Colonic mucosa (tissue), 4 donors: ENCODE measurements at regions not wholly inside any gene's neighbourhood (a gene's known extent, or its start where the extent isn't known, plus 50 kb on each side); places are given as distances from the start of the nearest gene placed in this dataset.

ENCODE experiments used
- DNase-seq: peaks from one replicate; pipeline ENCODE4 v3.0.0-alpha.2; 2020
- H3K27ac ChIP-seq: fragments of 200-600 bp; one replicate; pipeline ENCODE4 v1.8.0; 2021
- H3K27me3 ChIP-seq: fragments of 200-600 bp; one replicate; pipeline ENCODE4 v1.8.0; 2021
- H3K36me3 ChIP-seq: fragments of 200-600 bp; one replicate; pipeline ENCODE4 v1.8.0; 2021
- H3K4me1 ChIP-seq: fragments of 200-600 bp; one replicate; pipeline ENCODE4 v1.8.0; 2021; ENCODE audit warnings: mild to moderate bottlenecking
- H3K4me3 ChIP-seq: fragments of 200-600 bp; one replicate; pipeline ENCODE4 v1.8.0; 2021
- H3K9ac ChIP-seq, 2 donors: one replicate each; pipeline ENCODE4 v1.7.0; 2013; ENCODE audit warnings: control low read depth in 2 of 2, low read depth in 2 of 2, low read length in 2 of 2
- H3K9me3 ChIP-seq: fragments of 200-600 bp; one replicate; pipeline ENCODE4 v1.8.0; 2021
- intact Hi-C: fragments of 100-400 bp; cut with DNase I; formaldehyde crosslinking; loops from one replicate; pipeline ENCODE4 v1.14.1; 2022
- TF ChIP-seq, protein P1 (sequence below): fragments of 200-600 bp; IDR thresholded peaks from one replicate; pipeline ENCODE4 v1.8.0; 2022; ENCODE audit warnings: antibody characterized with exemption, mild to moderate bottlenecking
- donor health status: healthy.
- donor health status: DM: no; HTN: no; CAD: no.
- donor health status: DM: no; HTN: no; CAD: no.

DNA sequence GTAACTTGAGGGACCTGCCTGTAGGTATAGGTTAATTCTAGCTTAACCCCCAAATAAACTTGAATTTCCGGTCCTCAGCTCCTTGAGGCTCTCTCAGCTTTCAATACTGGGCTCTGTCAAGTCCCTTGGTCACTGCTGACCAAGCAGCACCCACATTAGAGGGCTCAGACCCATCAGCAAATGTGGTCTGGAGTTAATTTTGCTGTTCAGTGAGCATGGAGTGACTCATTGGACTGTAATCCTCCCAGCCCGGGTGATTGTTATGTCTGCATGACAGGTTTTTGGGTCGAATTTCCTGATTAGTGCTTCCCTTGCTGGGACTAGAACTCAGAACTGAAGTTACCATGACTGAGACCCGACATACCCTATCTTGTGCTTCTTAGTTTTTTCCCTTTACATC is 130.6 kb downstream of the URB2 start:
- H3K27ac ChIP-seq: no peak overlapping the region
- H3K27me3 ChIP-seq: no peaks in the 10 kb centered on the region
- TF ChIP-seq, protein P1, sequence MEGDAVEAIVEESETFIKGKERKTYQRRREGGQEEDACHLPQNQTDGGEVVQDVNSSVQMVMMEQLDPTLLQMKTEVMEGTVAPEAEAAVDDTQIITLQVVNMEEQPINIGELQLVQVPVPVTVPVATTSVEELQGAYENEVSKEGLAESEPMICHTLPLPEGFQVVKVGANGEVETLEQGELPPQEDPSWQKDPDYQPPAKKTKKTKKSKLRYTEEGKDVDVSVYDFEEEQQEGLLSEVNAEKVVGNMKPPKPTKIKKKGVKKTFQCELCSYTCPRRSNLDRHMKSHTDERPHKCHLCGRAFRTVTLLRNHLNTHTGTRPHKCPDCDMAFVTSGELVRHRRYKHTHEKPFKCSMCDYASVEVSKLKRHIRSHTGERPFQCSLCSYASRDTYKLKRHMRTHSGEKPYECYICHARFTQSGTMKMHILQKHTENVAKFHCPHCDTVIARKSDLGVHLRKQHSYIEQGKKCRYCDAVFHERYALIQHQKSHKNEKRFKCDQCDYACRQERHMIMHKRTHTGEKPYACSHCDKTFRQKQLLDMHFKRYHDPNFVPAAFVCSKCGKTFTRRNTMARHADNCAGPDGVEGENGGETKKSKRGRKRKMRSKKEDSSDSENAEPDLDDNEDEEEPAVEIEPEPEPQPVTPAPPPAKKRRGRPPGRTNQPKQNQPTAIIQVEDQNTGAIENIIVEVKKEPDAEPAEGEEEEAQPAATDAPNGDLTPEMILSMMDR: no peak
- intact Hi-C loops: no loop called here
- H3K9me3 ChIP-seq: no peaks in the 10 kb centered on the region
- H3K36me3 ChIP-seq: no peaks in the 10 kb centered on the region
- no peak for DNase-seq
- no peak overlapping the region for H3K9ac ChIP-seq
- no peak overlapping the region for H3K4me3 ChIP-seq
- H3K4me1 ChIP-seq: no peaks in the 10 kb centered on the region

DNA sequence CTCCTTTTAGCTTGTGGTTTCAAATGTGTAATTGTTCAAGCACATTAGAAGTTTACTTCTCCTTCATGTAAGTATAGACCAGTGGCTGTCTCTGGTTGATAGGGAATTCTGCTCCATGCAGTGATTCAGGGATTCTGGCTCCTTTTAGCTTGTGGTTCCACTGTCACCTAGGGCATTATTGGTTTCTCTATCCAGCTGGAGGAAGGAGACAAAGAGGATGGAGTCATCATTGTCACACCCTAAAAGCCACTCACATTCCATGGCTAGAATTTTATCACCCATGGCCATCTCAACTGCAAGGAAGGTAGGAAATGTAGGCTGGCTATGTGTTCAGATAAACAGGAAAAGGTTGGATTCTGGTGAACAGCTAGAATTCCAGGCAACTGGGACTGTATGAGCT is 131.2 kb downstream of the URB2 start:
- Histone ChIP-seq H3K36me3 (no peaks in the 10 kb centered on the region), H3K27ac (no peak overlapping the region), H3K9me3 (no peaks in the 10 kb centered on the region), H3K4me1 (no peaks in the 10 kb centered on the region), H3K4me3 (no peak overlapping the region), H3K27me3 (no peaks in the 10 kb centered on the region), H3K9ac (no peak overlapping the region)
- intact Hi-C loops: no loop called here
- no peak for DNase-seq
- TF ChIP-seq, protein P1: no peak

DNA sequence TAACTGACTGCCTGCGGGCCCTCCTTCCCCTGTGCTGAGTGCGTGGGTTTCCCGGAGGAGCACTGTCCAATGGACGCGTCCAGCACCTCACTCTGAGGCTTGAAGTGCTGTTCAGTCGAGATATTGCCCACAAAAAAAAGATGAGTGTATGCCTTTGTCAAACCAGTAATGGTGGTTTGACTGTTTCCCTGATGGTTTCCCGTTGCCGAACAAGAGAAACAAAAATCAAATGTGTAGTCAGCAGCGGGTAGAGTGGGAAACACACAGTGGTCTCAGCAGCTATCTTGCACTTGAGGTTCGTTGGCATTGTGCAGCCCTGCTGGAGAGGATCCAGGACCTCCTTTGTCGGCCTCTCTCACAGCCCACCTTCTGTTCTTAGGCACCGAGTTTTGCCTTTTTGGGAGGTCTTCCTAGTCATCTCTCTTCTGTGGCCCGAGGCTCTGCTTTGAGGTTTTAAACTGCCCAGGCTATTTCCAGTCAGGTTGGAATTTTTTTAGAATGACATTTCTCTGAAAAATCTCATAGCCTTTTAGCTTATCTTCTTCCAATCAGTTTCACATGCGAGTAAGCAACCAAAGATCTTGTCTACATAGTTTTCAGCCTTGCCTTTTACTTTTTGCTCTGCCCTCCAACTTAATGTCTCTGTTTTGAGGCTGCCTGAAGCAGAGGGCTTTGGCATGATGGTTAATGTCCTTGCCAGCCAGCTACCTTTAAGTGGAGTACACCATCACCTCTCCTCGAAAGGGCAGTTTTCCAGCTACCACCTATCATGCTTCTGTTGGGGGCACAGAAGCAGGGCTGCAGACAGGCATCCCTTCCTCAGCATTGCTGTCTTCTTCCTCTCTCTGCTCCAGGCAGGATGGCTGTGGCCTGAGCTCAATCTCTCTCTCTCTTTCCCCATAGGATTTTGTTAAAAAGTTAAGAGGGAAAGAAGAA is 132.3 kb downstream of the URB2 start:
- Histone ChIP-seq H3K4me3 (no peak overlapping the region), H3K27me3 (no peaks in the 10 kb centered on the region), H3K4me1 (no peaks in the 10 kb centered on the region), H3K9ac (no peak overlapping the region), H3K27ac (no peak overlapping the region), H3K9me3 (no peaks in the 10 kb centered on the region), H3K36me3 (no peaks in the 10 kb centered on the region)
- TF ChIP-seq, protein P1: no peak
- DNase-seq: no peak
- intact Hi-C loops: no loop called here

DNA sequence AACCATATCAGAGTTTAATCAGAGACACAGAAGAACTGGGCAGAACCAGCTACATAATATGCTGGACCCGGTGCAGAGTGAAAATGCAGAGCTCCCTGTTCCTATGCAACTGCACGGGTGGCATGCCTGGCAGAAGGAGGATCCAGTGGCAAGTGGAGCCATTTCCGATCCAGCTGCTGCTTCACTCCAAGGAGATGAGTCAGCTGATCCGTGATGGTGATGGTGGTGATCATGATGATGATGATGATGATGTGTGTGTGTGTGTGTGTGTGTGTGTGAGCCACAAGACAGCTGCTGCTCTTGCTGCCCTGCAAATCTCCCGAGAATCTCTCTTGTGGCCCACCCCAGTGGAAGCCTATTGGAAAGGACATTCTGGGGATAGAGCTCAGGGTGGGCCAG is 133.0 kb downstream of the URB2 start:
- no peak overlapping the region for H3K9ac ChIP-seq
- H3K4me3 ChIP-seq: no peak overlapping the region
- no peak overlapping the region for H3K27ac ChIP-seq
- intact Hi-C loops: no loop called here
- DNase-seq: no peak
- no peaks in the 10 kb centered on the region for H3K36me3 ChIP-seq
- no peaks in the 10 kb centered on the region for H3K9me3 ChIP-seq
- H3K4me1 ChIP-seq: no peaks in the 10 kb centered on the region
- TF ChIP-seq, protein P1: no peak
- no peaks in the 10 kb centered on the region for H3K27me3 ChIP-seq

DNA sequence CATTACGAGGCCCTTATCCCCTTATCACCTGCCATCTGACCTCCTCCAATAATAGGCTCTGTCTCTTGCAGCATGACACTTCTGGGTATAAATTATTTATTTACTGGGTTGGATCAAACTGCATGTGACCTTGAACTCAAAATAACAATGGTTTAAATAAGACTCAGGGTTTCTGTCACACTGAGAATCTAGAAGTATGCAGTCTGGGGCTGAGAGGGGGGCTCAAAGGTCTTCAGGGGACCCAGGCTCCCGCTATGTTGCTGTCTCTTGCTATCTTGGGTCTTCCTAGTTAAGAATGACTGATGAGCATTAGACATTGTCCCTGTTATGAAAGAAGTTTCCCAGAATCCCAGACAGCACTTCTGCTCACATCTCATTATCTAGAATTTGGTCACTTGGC is 133.5 kb downstream of the URB2 start:
- Histone ChIP-seq H3K9ac (no peak overlapping the region), H3K4me3 (no peak overlapping the region), H3K9me3 (no peaks in the 10 kb centered on the region), H3K27me3 (no peaks in the 10 kb centered on the region), H3K4me1 (no peaks in the 10 kb centered on the region), H3K27ac (no peak overlapping the region), H3K36me3 (no peaks in the 10 kb centered on the region)
- intact Hi-C loops: no loop called here
- no peak for DNase-seq
- TF ChIP-seq, protein P1: no peak
